K562 (cell line): ENCODE measurements at regions not wholly inside any gene's neighbourhood (a gene's known extent, or its start where the extent isn't known, plus 50 kb on each side); places are given as distances from the start of the nearest gene placed in this dataset.

Experiments
- ATAC-seq: fragments of 200-7000 bp; cut with Tn5 transposase; 3 replicates; pipeline ENCODE4 v1.9.1; 2020; ENCODE audit warnings: moderate library complexity
- BruUV-seq: library from RNA; stranded (reverse); fragments of 400-500 nt; replicated peaks from 2 replicates; lab custom pipeline; 2021; lab: Mats Ljungman, UMichigan
- CTCF ChIA-PET: fragments of 300-600 bp; formaldehyde crosslinking; extraction: SDS; loops from one replicate; lab custom pipeline; 2021; ENCODE audit warnings: low intra/inter-chr PET ratio; lab: Yijun Ruan, JAX
- POLR2A ChIA-PET: fragments of 300-600, 350-650 bp; sonication (Branson Sonifier 250); formaldehyde crosslinking; extraction: SDS; loops from one replicate; lab custom pipeline; 2021; ENCODE audit warnings: antibody characterized with exemption, inconsistent platforms; lab: Yijun Ruan, JAX
- DNase-seq, 4 experiments: peaks; one replicate each; pipeline versions ENCODE4 v3.0.0 to v3.0.0-alpha.2; 2011 to 2018; ENCODE audit warnings: low spot score in 3 of 4, mixed read lengths in 3 of 4; ENCODE audit errors: extremely low read depth in 1 of 4
- FAIRE-seq: peaks from 2 replicates; lab custom pipeline; 2011; peaks lifted over from hg19 to GRCh38; lab: Jason Lieb, UNC
- H2AFZ ChIP-seq: 2 replicates; pipeline ENCODE4 v1.6.0; 2011; ENCODE audit warnings: low read depth, low read length, control low read depth, inconsistent platforms
- H3K27ac ChIP-seq: fragments of 200-600 bp; 3 replicates; pipeline ENCODE4 v1.8.0; 2011; ENCODE audit warnings: low read depth, mild to moderate bottlenecking, control low read depth, inconsistent platforms, low read length, moderate library complexity, mixed read lengths; ENCODE audit errors: extremely low read depth
- H3K27me3 ChIP-seq, 2 experiments: fragments of 300-600 bp in 1 of 2; 2 replicates in 1 of 2; 3 replicates in 1 of 2; pipeline versions ENCODE4 v1.6.0 to v1.8.0; 2011; ENCODE audit warnings: inconsistent platforms in 2 of 2, low read length in 2 of 2, mild to moderate bottlenecking in 1 of 2, mixed read lengths in 1 of 2, moderate library complexity in 1 of 2; ENCODE audit not compliant: control insufficient read depth in 2 of 2, insufficient read depth in 2 of 2
- H3K36me3 ChIP-seq: fragments of 300-600 bp; 3 replicates; pipeline ENCODE4 v1.8.0; 2011; ENCODE audit warnings: mild to moderate bottlenecking, low read length, inconsistent platforms; ENCODE audit not compliant: control insufficient read depth, insufficient read depth
- H3K4me1 ChIP-seq, 2 experiments: fragments of 200-600 bp in 1 of 2; replicated peaks in 1 of 2; 2 replicates in 1 of 2; 3 replicates in 1 of 2; pipeline versions ENCODE4 v1.5.1 to v1.8.0; 2011; ENCODE audit warnings: inconsistent platforms in 2 of 2, low read length in 2 of 2, mild to moderate bottlenecking in 1 of 2, mixed read lengths in 1 of 2, moderate library complexity in 1 of 2; ENCODE audit not compliant: control insufficient read depth in 2 of 2, insufficient read depth in 2 of 2
- H3K4me2 ChIP-seq: 2 replicates; pipeline ENCODE4 v1.6.1; 2011; ENCODE audit warnings: low read length, control low read depth, inconsistent platforms, mixed read lengths; ENCODE audit not compliant: insufficient read depth
- H3K4me3 ChIP-seq: fragments of 200-600 bp; sonication (generic), shearing (Covaris generic); 2 replicates; pipeline ENCODE4 v1.5.1; 2016; ENCODE audit warnings: control low read depth, inconsistent platforms
- H3K79me2 ChIP-seq: fragments of 200-600 bp; 3 replicates; pipeline ENCODE4 v1.8.0; 2011; ENCODE audit warnings: low read length, inconsistent platforms; ENCODE audit not compliant: control insufficient read depth, insufficient read depth
- H3K9ac ChIP-seq, 2 experiments: 2 replicates each; pipeline versions ENCODE4 v1.6.0 to v1.6.1; 2011; ENCODE audit warnings: low read depth in 2 of 2, low read length in 2 of 2, control low read depth in 1 of 2, inconsistent platforms in 1 of 2, mild to moderate bottlenecking in 1 of 2, mixed read lengths in 1 of 2; ENCODE audit not compliant: insufficient read depth in 1 of 2
- H3K9me1 ChIP-seq: one replicate; pipeline ENCODE4 v1.6.0; 2011; ENCODE audit warnings: inconsistent platforms, mild to moderate bottlenecking, low read length, moderate library complexity; ENCODE audit not compliant: control insufficient read depth, insufficient read depth
- H3K9me3 ChIP-seq: replicated peaks from 2 replicates; pipeline ENCODE4 v1.5.1; 2011; ENCODE audit warnings: low read depth, low read length, inconsistent platforms; ENCODE audit not compliant: control insufficient read depth, insufficient read depth
- H4K20me1 ChIP-seq: replicated peaks from 2 replicates; pipeline ENCODE4 v1.6.1; 2011; ENCODE audit warnings: low read length, inconsistent platforms, mixed read lengths; ENCODE audit not compliant: control insufficient read depth, insufficient read depth
- E2F4 ChIP-seq: sonication (generic); formaldehyde crosslinking; IDR thresholded peaks from 2 replicates; pipeline ENCODE4 v1.8.0; 2022; ENCODE audit warnings: mild to moderate bottlenecking, low read depth, missing genetic modification reagents
- KAT8 ChIP-seq: fragments of 450-650 bp; IDR thresholded peaks from 2 replicates; pipeline ENCODE4 v1.6.1; 2016; ENCODE audit warnings: low read depth, mild to moderate bottlenecking
- KLF10 ChIP-seq: fragments of 250-450 bp; sonication (Bioruptor Pico); IDR thresholded peaks from 2 replicates; pipeline ENCODE4 v1.6.1; 2021; ENCODE audit warnings: matching md5 sums
- NR0B1 ChIP-seq: fragments of 450-650 bp; IDR thresholded peaks from one replicate; pipeline ENCODE4 v1.6.1; 2018; ENCODE audit warnings: mild to moderate bottlenecking, moderate library complexity; ENCODE audit not compliant: partially characterized antibody
- RBM25 ChIP-seq: fragments of 200-400 bp; formaldehyde crosslinking; IDR thresholded peaks from 2 replicates; pipeline ENCODE4 v1.6.1; 2018; ENCODE audit warnings: low read length, low read depth, moderate library complexity; ENCODE audit not compliant: severe bottlenecking
- TFE3 ChIP-seq: fragments of 450-650 bp; formaldehyde crosslinking; IDR thresholded peaks from 2 replicates; pipeline ENCODE4 v1.4.0; 2020; ENCODE audit warnings: mild to moderate bottlenecking, mixed read lengths
- YY1 ChIP-seq, 3 experiments: IDR thresholded peaks; 2 replicates each; pipeline ENCODE4 v1.6.1; 2011; ENCODE audit warnings: low read length in 2 of 3, mild to moderate bottlenecking in 2 of 3, moderate library complexity in 2 of 3, borderline replicate concordance in 1 of 3, control low read depth in 1 of 3, low read depth in 1 of 3; ENCODE audit not compliant: insufficient read depth in 3 of 3, insufficient replicate concordance in 2 of 3, control insufficient read depth in 1 of 3, insufficient read length in 1 of 3; ENCODE audit errors: extremely low read depth in 1 of 3
- ZBTB11 ChIP-seq, 3 experiments: fragments of 200-800 bp in 1 of 3; fragments of 250-450 bp in 1 of 3; fragments of 450-650 bp in 1 of 3; sonication (Bioruptor Pico) in 1 of 3; sonication (Bioruptor generic) in 1 of 3; formaldehyde crosslinking in 1 of 3; IDR thresholded peaks; 2 replicates each; pipeline versions ENCODE4 v1.6.1 to v1.8.0; 2016 to 2022; ENCODE audit warnings: mild to moderate bottlenecking in 2 of 3, missing genetic modification characterization in 2 of 3, missing compliant biosample characterization in 1 of 3, moderate library complexity in 1 of 3
- ZNF395 ChIP-seq: fragments of 200-800 bp; sonication (Bioruptor generic); IDR thresholded peaks from 2 replicates; pipeline ENCODE4 v1.6.1; 2017; ENCODE audit warnings: missing genetic modification characterization, missing compliant biosample characterization
- WGBS: fragments of 100-300 bp; shearing (Covaris generic); methylation state at CpG from one replicate; pipeline ENCODE4 v1.1.6; 2016; ENCODE audit warnings: low coverage, mixed read lengths; ENCODE audit not compliant: insufficient coverage; ENCODE audit errors: missing lambda C conversion rate; 5-methylcytosine and 5-hydroxymethylcytosine counted together
- in situ Hi-C: fragments of 300-500 bp; cut with MboI; formaldehyde crosslinking; loops from 4 replicates; pipeline ENCODE4 v1.15.0; 2018; ENCODE audit warnings: inconsistent platforms, mixed read lengths
- intact Hi-C: fragments of 100-400 bp; cut with micrococcal nuclease; formaldehyde crosslinking; loops from 2 replicates; pipeline ENCODE4 v1.14.2; 2022

GRCh38 chr13:53405616-53406015 lies 377.0 kb downstream of the OLFM4 start:
- Histone ChIP-seq H3K9me1 (no peaks in the 10 kb centered on the region), H2AFZ (no peak overlapping the region), H3K4me2 (no peak overlapping the region), H3K9me3 (no peaks in the 10 kb centered on the region), H3K79me2 (no peaks in the 10 kb centered on the region), H3K4me1 (no peaks in the 10 kb centered on the region), H3K27me3 (no peaks in the 10 kb centered on the region), H3K9ac (no peak overlapping the region), H3K4me3 (no peak overlapping the region), H4K20me1 (no peaks in the 10 kb centered on the region), H3K27ac (no peak overlapping the region), H3K36me3 (no peaks in the 10 kb centered on the region)
- DNase-seq, result no peak
- 0% methylated on average over 6 of the region's 8 CpGs for WGBS
- no TSS peak for BruUV-seq
- in situ Hi-C loops, result no loop called here
- ChIA-PET CTCF (no interaction called here), POLR2A (no interaction called here)
- no peak for FAIRE-seq
- ATAC-seq, result no peak
- intact Hi-C loops, result no loop called here
- TF ChIP-seq NR0B1 (no peak), KAT8 (no peak), RBM25 (no peak), ZNF395 (CRISPR knock-in tag) (no peak), ZBTB11 (CRISPR knock-in tag; IDR thresholded peaks at IDR 0.05) (no peak), KLF10 (no peak), TFE3 (CRISPR knock-in tag) (no peak), E2F4 (CRISPR knock-in tag) (no peak), YY1 (IDR thresholded peaks at IDR 0.05; ENCODE audit: borderline replicate concordance in 1 of 3, control insufficient read depth in 1 of 3, extremely low read depth in 1 of 3, insufficient read depth in 3 of 3, insufficient read length in 1 of 3, insufficient replicate concordance in 2 of 3, low read depth in 1 of 3, low read length in 2 of 3) (no peak)
